K562 (cell line): ENCODE measurements at regions not wholly inside any gene's neighbourhood (a gene's known extent, or its start where the extent isn't known, plus 50 kb on each side); places are given as distances from the start of the nearest gene placed in this dataset.

ENCODE experiments used
- CREM ChIP-seq: IDR thresholded peaks from 2 replicates; pipeline ENCODE4 v1.6.1; 2014; ENCODE audit warnings: antibody characterized with exemption, low read depth
- E2F3 ChIP-seq: fragments of 250-450 bp; sonication (Bioruptor Pico); IDR thresholded peaks from 2 replicates; pipeline ENCODE4 v1.4.0; 2020; ENCODE audit warnings: mild to moderate bottlenecking
- ELF1 ChIP-seq: fragments of 200-800 bp; sonication (Bioruptor generic); IDR thresholded peaks from 2 replicates; pipeline ENCODE4 v1.6.1; 2016; ENCODE audit warnings: missing genetic modification characterization, missing compliant biosample characterization
- ESRRB ChIP-seq: fragments of 250-450 bp; sonication (Bioruptor Pico); IDR thresholded peaks from 2 replicates; pipeline ENCODE4 v1.5.0; 2020; ENCODE audit warnings: mild to moderate bottlenecking, moderate library complexity, borderline replicate concordance
- HDAC8 ChIP-seq: fragments of 450-650 bp; IDR thresholded peaks from 2 replicates; pipeline ENCODE4 v1.6.1; 2016; ENCODE audit warnings: mild to moderate bottlenecking, missing genetic modification characterization, moderate library complexity, missing compliant biosample characterization
- RAD21 ChIP-seq, 2 experiments: fragments of 250-450 bp in 1 of 2; fragments of 450-650 bp in 1 of 2; sonication (Bioruptor Pico) in 1 of 2; formaldehyde crosslinking in 1 of 2; IDR thresholded peaks in 1 of 2; conservative IDR thresholded peaks in 1 of 2; 2 replicates each; pipeline versions ENCODE4 v1.4.0 to v1.8.0; 2020 to 2022; ENCODE audit warnings: mild to moderate bottlenecking in 2 of 2, moderate library complexity in 1 of 2
- TAF7 ChIP-seq: fragments of 450-650 bp; IDR thresholded peaks from 2 replicates; pipeline ENCODE4 v1.6.1; 2016; ENCODE audit warnings: missing genetic modification characterization, missing compliant biosample characterization
- YY1 ChIP-seq, 3 experiments: IDR thresholded peaks; 2 replicates each; pipeline ENCODE4 v1.6.1; 2011; ENCODE audit warnings: low read length in 2 of 3, mild to moderate bottlenecking in 2 of 3, moderate library complexity in 2 of 3, borderline replicate concordance in 1 of 3, control low read depth in 1 of 3, low read depth in 1 of 3; ENCODE audit not compliant: insufficient read depth in 3 of 3, insufficient replicate concordance in 2 of 3, control insufficient read depth in 1 of 3, insufficient read length in 1 of 3; ENCODE audit errors: extremely low read depth in 1 of 3
- ZNF561 ChIP-seq: fragments of 450-650 bp; formaldehyde crosslinking; conservative IDR thresholded peaks from 2 replicates; pipeline ENCODE4 v1.4.0; 2020; ENCODE audit warnings: mild to moderate bottlenecking, moderate library complexity
- TF ChIP-seq, protein P1 (sequence below): fragments of 250-450 bp; sonication (Bioruptor Pico); IDR thresholded peaks from 2 replicates; pipeline ENCODE4 v1.5.0; 2022; ENCODE audit warnings: mild to moderate bottlenecking
- TF ChIP-seq, protein P2 (sequence below), 3 experiments: IDR thresholded peaks in 2 of 3; conservative IDR thresholded peaks in 1 of 3; 2 replicates each; pipeline ENCODE4 v1.5.1; 2011 to 2012; ENCODE audit warnings: low read length in 3 of 3, mild to moderate bottlenecking in 3 of 3, control low read depth in 2 of 3, improper control_type of control experiment in 1 of 3, inconsistent platforms in 1 of 3, low read depth in 1 of 3, mixed read lengths in 1 of 3, moderate library complexity in 1 of 3; ENCODE audit not compliant: insufficient read depth in 2 of 3
- TF ChIP-seq, protein P3 (sequence below), 2 experiments: fragments of 450-650 bp in 1 of 2; sonication (generic) in 1 of 2; formaldehyde crosslinking; conservative IDR thresholded peaks; 2 replicates each; pipeline versions ENCODE4 v1.4.0 to v1.8.1; 2020 to 2022; ENCODE audit warnings: mild to moderate bottlenecking in 1 of 2, missing genetic modification reagents in 1 of 2
- TF ChIP-seq, protein P4 (sequence below): fragments of 200-400 bp; formaldehyde crosslinking; IDR thresholded peaks from 2 replicates; pipeline ENCODE4 v1.6.1; 2017; ENCODE audit warnings: mild to moderate bottlenecking, low read depth, low read length, moderate library complexity
- TF ChIP-seq, protein P5 (sequence below): fragments of 450-650 bp; formaldehyde crosslinking; IDR thresholded peaks from 2 replicates; pipeline ENCODE4 v1.4.0; 2020; ENCODE audit warnings: mild to moderate bottlenecking, moderate library complexity
- TF ChIP-seq, protein P6 (sequence below): fragments of 250-450 bp; sonication (Bioruptor Pico); IDR thresholded peaks from 2 replicates; pipeline ENCODE4 v1.6.1; 2021; ENCODE audit warnings: mild to moderate bottlenecking

DNA sequence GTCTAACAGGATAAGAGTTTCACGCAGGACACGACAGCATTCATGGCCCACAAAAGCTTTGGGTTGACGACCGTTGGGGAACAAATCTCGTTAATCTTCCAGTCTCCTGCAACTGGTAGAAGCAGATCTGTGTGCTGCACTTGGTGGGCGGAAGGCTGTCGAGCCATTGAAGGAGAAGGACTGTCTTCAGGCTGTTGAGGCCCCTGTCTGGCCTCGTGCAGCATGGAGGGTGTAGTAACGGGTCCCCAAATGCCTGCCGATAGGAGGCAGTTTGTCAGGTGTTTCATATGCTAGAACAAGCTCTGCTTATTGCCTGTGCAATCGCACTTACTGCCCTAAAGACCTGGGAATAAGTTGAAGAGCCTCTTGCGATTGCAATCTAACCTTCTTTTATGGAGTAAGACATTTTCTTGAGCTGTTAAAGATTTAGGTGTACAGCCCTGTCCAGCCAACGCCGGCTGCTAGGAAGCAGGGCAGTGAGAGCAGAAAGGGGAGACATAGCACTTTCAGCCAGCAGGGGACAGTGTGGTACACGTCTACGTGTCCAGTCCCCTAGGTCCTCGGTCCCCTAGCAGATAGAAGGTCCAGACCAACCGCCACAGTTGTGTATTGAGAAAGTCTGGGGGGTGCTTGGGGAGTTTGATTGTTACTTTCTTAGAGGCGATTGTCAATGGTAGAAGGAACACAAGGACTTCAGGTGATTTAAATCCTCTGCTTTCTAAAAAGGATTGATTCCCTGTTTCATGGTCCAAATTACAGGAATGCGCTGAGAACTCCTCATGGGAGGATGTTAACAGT is 102.3 kb upstream of the TMPRSS2 start (continued):
- TF ChIP-seq, protein P1, sequence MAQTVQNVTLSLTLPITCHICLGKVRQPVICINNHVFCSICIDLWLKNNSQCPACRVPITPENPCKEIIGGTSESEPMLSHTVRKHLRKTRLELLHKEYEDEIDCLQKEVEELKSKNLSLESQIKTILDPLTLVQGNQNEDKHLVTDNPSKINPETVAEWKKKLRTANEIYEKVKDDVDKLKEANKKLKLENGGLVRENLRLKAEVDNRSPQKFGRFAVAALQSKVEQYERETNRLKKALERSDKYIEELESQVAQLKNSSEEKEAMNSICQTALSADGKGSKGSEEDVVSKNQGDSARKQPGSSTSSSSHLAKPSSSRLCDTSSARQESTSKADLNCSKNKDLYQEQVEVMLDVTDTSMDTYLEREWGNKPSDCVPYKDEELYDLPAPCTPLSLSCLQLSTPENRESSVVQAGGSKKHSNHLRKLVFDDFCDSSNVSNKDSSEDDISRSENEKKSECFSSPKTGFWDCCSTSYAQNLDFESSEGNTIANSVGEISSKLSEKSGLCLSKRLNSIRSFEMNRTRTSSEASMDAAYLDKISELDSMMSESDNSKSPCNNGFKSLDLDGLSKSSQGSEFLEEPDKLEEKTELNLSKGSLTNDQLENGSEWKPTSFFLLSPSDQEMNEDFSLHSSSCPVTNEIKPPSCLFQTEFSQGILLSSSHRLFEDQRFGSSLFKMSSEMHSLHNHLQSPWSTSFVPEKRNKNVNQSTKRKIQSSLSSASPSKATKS: no peak
- TF ChIP-seq, protein P2, sequence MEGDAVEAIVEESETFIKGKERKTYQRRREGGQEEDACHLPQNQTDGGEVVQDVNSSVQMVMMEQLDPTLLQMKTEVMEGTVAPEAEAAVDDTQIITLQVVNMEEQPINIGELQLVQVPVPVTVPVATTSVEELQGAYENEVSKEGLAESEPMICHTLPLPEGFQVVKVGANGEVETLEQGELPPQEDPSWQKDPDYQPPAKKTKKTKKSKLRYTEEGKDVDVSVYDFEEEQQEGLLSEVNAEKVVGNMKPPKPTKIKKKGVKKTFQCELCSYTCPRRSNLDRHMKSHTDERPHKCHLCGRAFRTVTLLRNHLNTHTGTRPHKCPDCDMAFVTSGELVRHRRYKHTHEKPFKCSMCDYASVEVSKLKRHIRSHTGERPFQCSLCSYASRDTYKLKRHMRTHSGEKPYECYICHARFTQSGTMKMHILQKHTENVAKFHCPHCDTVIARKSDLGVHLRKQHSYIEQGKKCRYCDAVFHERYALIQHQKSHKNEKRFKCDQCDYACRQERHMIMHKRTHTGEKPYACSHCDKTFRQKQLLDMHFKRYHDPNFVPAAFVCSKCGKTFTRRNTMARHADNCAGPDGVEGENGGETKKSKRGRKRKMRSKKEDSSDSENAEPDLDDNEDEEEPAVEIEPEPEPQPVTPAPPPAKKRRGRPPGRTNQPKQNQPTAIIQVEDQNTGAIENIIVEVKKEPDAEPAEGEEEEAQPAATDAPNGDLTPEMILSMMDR (IDR thresholded peaks at IDR 0.05 in 2 of 3, conservative IDR thresholded peaks at IDR 0.05 in 1 of 3; ENCODE audit: insufficient read depth in 2 of 3, low read depth in 1 of 3, low read length in 3 of 3): peak; percentile 82 to 95 (median 90)
- TF ChIP-seq HDAC8 (tag): no peak
- TF ChIP-seq, protein P3, sequence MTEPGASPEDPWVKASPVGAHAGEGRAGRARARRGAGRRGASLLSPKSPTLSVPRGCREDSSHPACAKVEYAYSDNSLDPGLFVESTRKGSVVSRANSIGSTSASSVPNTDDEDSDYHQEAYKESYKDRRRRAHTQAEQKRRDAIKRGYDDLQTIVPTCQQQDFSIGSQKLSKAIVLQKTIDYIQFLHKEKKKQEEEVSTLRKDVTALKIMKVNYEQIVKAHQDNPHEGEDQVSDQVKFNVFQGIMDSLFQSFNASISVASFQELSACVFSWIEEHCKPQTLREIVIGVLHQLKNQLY (CRISPR knock-in tag; conservative IDR thresholded peaks at IDR 0.05): no peak
- no peak for TF ChIP-seq TAF7 (tag)
- no peak for TF ChIP-seq ZNF561
- no peak for TF ChIP-seq YY1 (IDR thresholded peaks at IDR 0.05; ENCODE audit: borderline replicate concordance in 1 of 3, control insufficient read depth in 1 of 3, extremely low read depth in 1 of 3, insufficient read depth in 3 of 3, insufficient read length in 1 of 3, insufficient replicate concordance in 2 of 3, low read depth in 1 of 3, low read length in 2 of 3)
- TF ChIP-seq ELF1 (tag): no peak
- TF ChIP-seq, protein P4, sequence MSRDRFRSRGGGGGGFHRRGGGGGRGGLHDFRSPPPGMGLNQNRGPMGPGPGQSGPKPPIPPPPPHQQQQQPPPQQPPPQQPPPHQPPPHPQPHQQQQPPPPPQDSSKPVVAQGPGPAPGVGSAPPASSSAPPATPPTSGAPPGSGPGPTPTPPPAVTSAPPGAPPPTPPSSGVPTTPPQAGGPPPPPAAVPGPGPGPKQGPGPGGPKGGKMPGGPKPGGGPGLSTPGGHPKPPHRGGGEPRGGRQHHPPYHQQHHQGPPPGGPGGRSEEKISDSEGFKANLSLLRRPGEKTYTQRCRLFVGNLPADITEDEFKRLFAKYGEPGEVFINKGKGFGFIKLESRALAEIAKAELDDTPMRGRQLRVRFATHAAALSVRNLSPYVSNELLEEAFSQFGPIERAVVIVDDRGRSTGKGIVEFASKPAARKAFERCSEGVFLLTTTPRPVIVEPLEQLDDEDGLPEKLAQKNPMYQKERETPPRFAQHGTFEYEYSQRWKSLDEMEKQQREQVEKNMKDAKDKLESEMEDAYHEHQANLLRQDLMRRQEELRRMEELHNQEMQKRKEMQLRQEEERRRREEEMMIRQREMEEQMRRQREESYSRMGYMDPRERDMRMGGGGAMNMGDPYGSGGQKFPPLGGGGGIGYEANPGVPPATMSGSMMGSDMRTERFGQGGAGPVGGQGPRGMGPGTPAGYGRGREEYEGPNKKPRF: no peak
- TF ChIP-seq E2F3 (CRISPR knock-in tag): no peak
- TF ChIP-seq, protein P5, sequence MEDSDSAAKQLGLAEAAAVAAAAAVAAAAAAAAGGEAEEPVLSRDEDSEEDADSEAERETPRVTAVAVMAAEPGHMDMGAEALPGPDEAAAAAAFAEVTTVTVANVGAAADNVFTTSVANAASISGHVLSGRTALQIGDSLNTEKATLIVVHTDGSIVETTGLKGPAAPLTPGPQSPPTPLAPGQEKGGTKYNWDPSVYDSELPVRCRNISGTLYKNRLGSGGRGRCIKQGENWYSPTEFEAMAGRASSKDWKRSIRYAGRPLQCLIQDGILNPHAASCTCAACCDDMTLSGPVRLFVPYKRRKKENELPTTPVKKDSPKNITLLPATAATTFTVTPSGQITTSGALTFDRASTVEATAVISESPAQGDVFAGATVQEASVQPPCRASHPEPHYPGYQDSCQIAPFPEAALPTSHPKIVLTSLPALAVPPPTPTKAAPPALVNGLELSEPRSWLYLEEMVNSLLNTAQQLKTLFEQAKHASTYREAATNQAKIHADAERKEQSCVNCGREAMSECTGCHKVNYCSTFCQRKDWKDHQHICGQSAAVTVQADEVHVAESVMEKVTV: peak; percentile 42; the same call in 1 of the 2 replicates
- peak; percentile 57 to 78 for TF ChIP-seq RAD21 (CRISPR knock-in tag; conservative IDR thresholded peaks at IDR 0.05 in 1 of 2, IDR thresholded peaks at IDR 0.05 in 1 of 2)
- no peak for TF ChIP-seq ESRRB (CRISPR knock-in tag)
- TF ChIP-seq, protein P6, sequence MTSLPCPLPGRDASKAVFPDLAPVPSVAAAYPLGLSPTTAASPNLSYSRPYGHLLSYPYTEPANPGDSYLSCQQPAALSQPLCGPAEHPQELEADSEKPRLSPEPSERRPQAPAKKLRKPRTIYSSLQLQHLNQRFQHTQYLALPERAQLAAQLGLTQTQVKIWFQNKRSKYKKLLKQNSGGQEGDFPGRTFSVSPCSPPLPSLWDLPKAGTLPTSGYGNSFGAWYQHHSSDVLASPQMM: no peak
- peak; percentile 82 for TF ChIP-seq CREM
